ENCODE measurements at regions not wholly inside any gene's neighbourhood (a gene's known extent, or its start where the extent isn't known, plus 50 kb on each side); places are given as distances from the start of the nearest gene placed in this dataset.

GRCh38 chr4:42328978-42329377 lies 68.3 kb upstream of the SHISA3 start:
- no peak for DNase-seq (ENCODE audit: low read depth, low spot score)

- DNase-seq (ENCODE audit: low read depth, low spot score): no peak
Measured at GRCh38 chr4:42329421-42329820, 67.9 kb upstream of the SHISA3 start.

GRCh38 chr4:42330002-42330592 lies 67.2 kb upstream of the SHISA3 start:
- no peak for DNase-seq (ENCODE audit: low read depth, low spot score)

GRCh38 chr4:42331040-42331439 lies 66.2 kb upstream of the SHISA3 start:
- DNase-seq (ENCODE audit: low read depth, low spot score): no peak

GRCh38 chr4:42331914-42332368 lies 65.3 kb upstream of the SHISA3 start:
- peak; percentile 66 for DNase-seq (ENCODE audit: low read depth, low spot score)

- peak; percentile 36 for DNase-seq (ENCODE audit: low read depth, low spot score)
Measured at GRCh38 chr4:42339935-42340406, 57.3 kb upstream of the SHISA3 start.

- DNase-seq (ENCODE audit: low read depth, low spot score): no peak
Measured at GRCh38 chr4:42341518-42342026, 55.7 kb upstream of the SHISA3 start.

- DNase-seq (ENCODE audit: low read depth, low spot score): no peak
Measured at GRCh38 chr4:42342459-42342858, 54.8 kb upstream of the SHISA3 start.

GRCh38 chr4:42344309-42344708 lies 53.0 kb upstream of the SHISA3 start:
- no peak for DNase-seq (ENCODE audit: low read depth, low spot score)

- DNase-seq (ENCODE audit: low read depth, low spot score): no peak
Measured at GRCh38 chr4:42344749-42345148, 52.5 kb upstream of the SHISA3 start.

- no peak for DNase-seq (ENCODE audit: low read depth, low spot score)
Measured at GRCh38 chr4:42345962-42346544, 51.2 kb upstream of the SHISA3 start.

GRCh38 chr4:42347076-42347475 lies 50.2 kb upstream of the SHISA3 start:
- DNase-seq (ENCODE audit: low read depth, low spot score): no peak

Measured in pulmonary artery endothelial cell (primary cell).